Natural killer cell (primary cell): ENCODE measurements at regions not wholly inside any gene's neighbourhood (a gene's known extent, or its start where the extent isn't known, plus 50 kb on each side); places are given as distances from the start of the nearest gene placed in this dataset.

Experiments used
- ATAC-seq, 3 donors: fragments of 150-1000 bp in 2 of 3; fragments of 200-7000 bp in 1 of 3; cut with Tn5 transposase; 1 replicate in 1 of 3; 2 replicates in 2 of 3; pipeline ENCODE4 v1.10.0; 2021; ENCODE audit warnings: mild to moderate bottlenecking in 2 of 3, moderate library complexity in 2 of 3
- DNase-seq, 2 donors: peaks; one replicate each; pipeline versions ENCODE4 v3.0.0 to v3.0.0-alpha.2; 2013 to 2021; ENCODE audit warnings: mixed read lengths in 1 of 2
- H3K27ac ChIP-seq: one replicate; pipeline ENCODE4 v1.5.1; 2013; ENCODE audit warnings: mild to moderate bottlenecking, low read length
- H3K27me3 ChIP-seq: one replicate; pipeline ENCODE4 v1.6.1; 2013; ENCODE audit warnings: low read length; ENCODE audit not compliant: control insufficient read depth, insufficient read depth
- H3K36me3 ChIP-seq: one replicate; pipeline ENCODE4 v1.6.1; 2013; ENCODE audit warnings: low read length; ENCODE audit not compliant: control insufficient read depth, insufficient read depth
- H3K4me1 ChIP-seq: one replicate; pipeline ENCODE4 v1.6.1; 2013; ENCODE audit warnings: low read length; ENCODE audit not compliant: control insufficient read depth, insufficient read depth
- H3K4me3 ChIP-seq: one replicate; pipeline ENCODE4 v1.5.1; 2013; ENCODE audit warnings: low read length
- H3K9me3 ChIP-seq: one replicate; pipeline ENCODE4 v1.6.1; 2013; ENCODE audit warnings: low read length; ENCODE audit not compliant: control insufficient read depth, insufficient read depth
- H3K27ac Mint-ChIP-seq, 2 donors: one replicate each; pipeline ENCODE4 v1.8.0; 2022; ENCODE audit warnings: mild to moderate bottlenecking in 2 of 2, mixed read lengths in 2 of 2, moderate library complexity in 1 of 2
- H3K27me3 Mint-ChIP-seq, 2 donors: one replicate each; pipeline ENCODE4 v1.8.0; 2022; ENCODE audit warnings: low read depth in 2 of 2, mixed read lengths in 2 of 2
- H3K36me3 Mint-ChIP-seq: one replicate; pipeline ENCODE4 v1.8.0; 2022; ENCODE audit warnings: mixed read lengths
- H3K4me1 Mint-ChIP-seq, 2 donors: one replicate each; pipeline ENCODE4 v1.8.0; 2022; ENCODE audit warnings: mixed read lengths in 2 of 2
- H3K4me3 Mint-ChIP-seq: one replicate; pipeline ENCODE4 v1.8.0; 2022; ENCODE audit warnings: mild to moderate bottlenecking, moderate library complexity, mixed read lengths
- H3K9me3 Mint-ChIP-seq, 2 donors: one replicate each; pipeline ENCODE4 v1.8.0; 2022; ENCODE audit warnings: mixed read lengths in 2 of 2
- WGBS: methylation state at CpG from one replicate; pipeline ENCODE4 v1.1.7; 2013; ENCODE audit warnings: missing lambda C conversion rate; ENCODE audit not compliant: insufficient coverage; 5-methylcytosine and 5-hydroxymethylcytosine counted together
- intact Hi-C: fragments of 100-400 bp; cut with micrococcal nuclease; formaldehyde crosslinking; loops from one replicate; pipeline ENCODE4 v1.14.2; 2022
- TF ChIP-seq, protein P1 (sequence below): fragments of 200-600 bp; IDR thresholded peaks from one replicate; pipeline ENCODE4 v1.8.0; 2022; ENCODE audit warnings: antibody characterized with exemption

DNA sequence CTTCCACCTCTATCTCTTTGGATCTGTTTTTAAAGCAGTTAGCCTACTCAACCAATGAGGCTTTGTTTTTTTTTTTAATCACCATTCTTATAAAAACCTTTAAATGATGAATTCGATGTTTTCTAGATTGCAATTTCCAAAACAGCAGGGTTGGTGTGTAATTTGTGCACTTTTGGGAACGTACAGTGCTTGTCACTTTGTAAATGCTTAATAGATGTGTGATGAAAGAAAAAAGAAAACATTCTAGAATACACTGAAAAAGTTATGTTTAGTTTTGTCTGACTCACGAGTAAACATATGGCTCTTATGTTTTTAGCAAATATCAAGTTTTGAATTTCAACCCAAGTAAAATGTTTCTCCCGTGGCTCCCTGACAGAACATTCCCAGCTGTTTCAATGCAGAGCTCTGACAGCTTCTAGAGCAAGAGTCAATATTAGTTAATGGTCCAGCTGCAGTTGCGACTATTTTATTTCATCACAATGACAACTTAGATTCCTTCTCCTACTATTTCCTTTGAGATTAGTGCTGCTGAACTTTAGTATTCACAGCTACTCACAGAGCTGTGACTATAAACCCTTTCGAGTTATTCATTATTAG lies 362.5 kb upstream of the ADAMTS5 start:
- ATAC-seq (no peak), DNase-seq (no peak)
- Mint-ChIP-seq H3K27ac (no peak overlapping the region), H3K4me3 (no peak overlapping the region), H3K27me3 (no peaks in the 10 kb centered on the region), H3K9me3 (peaks cover 11% of the 10 kb centered on the region in 2 donors), H3K4me1 (no peaks in the 10 kb centered on the region), H3K36me3 (peaks cover 5% of the 10 kb centered on the region)
- Histone ChIP-seq H3K27ac (no peak overlapping the region), H3K4me1 (no peaks in the 10 kb centered on the region), H3K9me3 (no peaks in the 10 kb centered on the region), H3K4me3 (no peak overlapping the region), H3K27me3 (no peaks in the 10 kb centered on the region), H3K36me3 (no peaks in the 10 kb centered on the region)
- intact Hi-C loops = no loop called here
- TF ChIP-seq, protein P1, sequence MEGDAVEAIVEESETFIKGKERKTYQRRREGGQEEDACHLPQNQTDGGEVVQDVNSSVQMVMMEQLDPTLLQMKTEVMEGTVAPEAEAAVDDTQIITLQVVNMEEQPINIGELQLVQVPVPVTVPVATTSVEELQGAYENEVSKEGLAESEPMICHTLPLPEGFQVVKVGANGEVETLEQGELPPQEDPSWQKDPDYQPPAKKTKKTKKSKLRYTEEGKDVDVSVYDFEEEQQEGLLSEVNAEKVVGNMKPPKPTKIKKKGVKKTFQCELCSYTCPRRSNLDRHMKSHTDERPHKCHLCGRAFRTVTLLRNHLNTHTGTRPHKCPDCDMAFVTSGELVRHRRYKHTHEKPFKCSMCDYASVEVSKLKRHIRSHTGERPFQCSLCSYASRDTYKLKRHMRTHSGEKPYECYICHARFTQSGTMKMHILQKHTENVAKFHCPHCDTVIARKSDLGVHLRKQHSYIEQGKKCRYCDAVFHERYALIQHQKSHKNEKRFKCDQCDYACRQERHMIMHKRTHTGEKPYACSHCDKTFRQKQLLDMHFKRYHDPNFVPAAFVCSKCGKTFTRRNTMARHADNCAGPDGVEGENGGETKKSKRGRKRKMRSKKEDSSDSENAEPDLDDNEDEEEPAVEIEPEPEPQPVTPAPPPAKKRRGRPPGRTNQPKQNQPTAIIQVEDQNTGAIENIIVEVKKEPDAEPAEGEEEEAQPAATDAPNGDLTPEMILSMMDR = no peak
- WGBS = 68% methylated on average over 6 of the region's 6 CpGs

DNA sequence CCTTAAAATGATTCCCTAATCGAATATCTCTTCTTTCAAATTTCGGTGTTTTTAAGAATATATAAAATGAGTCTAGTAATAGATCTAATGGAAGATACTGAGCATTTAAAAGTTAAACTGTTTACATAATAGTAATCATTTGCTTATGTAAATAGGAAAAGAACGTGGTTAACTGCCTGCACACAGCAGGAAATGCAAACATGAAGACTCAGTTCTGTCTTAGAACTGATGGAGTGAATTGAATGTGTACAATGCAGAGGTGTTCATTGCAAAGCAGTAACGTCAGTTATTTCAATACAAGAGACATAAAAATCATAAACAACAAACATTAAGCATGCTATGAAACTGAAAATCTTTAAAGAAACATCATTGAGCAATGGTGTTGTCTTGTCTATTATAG lies 359.4 kb upstream of the ADAMTS5 start:
- TF ChIP-seq, protein P1 = no peak
- H3K9me3 Mint-ChIP-seq = peaks cover 4 to 6% of the 10 kb centered on the region in 2 donors
- Histone ChIP-seq H3K36me3 (no peaks in the 10 kb centered on the region), H3K27me3 (no peaks in the 10 kb centered on the region), H3K9me3 (no peaks in the 10 kb centered on the region), H3K4me3 (no peak overlapping the region), H3K27ac (no peak overlapping the region), H3K4me1 (no peaks in the 10 kb centered on the region)
- WGBS = 20% methylated on average over 1 of the region's 4 CpGs
- intact Hi-C loops = no loop called here
- no peak overlapping the region for H3K4me3 Mint-ChIP-seq
- H3K27ac Mint-ChIP-seq = no peak overlapping the region
- H3K27me3 Mint-ChIP-seq = no peaks in the 10 kb centered on the region
- no peaks in the 10 kb centered on the region for H3K4me1 Mint-ChIP-seq
- no peak for DNase-seq
- no peak for ATAC-seq
- H3K36me3 Mint-ChIP-seq = no peaks in the 10 kb centered on the region

DNA sequence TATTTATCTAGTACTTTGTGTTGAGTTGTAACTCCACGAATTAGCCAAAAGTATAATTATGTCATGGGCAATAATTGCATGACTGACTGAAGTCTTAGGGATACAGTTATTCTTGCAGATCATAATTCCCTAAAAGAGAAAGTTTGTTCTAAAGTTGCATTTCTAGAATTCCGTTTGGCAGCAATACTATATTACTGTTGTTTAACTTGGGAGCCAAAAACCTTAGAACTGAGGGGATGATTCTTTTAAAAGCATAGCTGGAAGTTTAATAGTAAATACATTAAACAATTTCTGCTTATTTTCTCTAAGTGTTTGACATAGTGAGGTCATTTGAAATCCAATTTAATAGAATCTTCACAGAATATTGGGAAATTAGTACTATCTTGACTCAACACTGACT lies 356.4 kb upstream of the ADAMTS5 start:
- no peak overlapping the region for H3K27ac Mint-ChIP-seq
- intact Hi-C loops = no loop called here

More for the DNA sequence above, 356.4 kb upstream of the ADAMTS5 start:
- DNase-seq = no peak
- TF ChIP-seq, protein P1 = no peak
- Mint-ChIP-seq H3K4me3 (no peak overlapping the region), H3K27me3 (no peaks in the 10 kb centered on the region), H3K4me1 (no peaks in the 10 kb centered on the region), H3K9me3 (peaks cover 5 to 7% of the 10 kb centered on the region in 2 donors), H3K36me3 (no peaks in the 10 kb centered on the region)
- Histone ChIP-seq H3K36me3 (no peaks in the 10 kb centered on the region), H3K4me3 (no peak overlapping the region), H3K9me3 (no peaks in the 10 kb centered on the region), H3K27me3 (no peaks in the 10 kb centered on the region), H3K4me1 (no peaks in the 10 kb centered on the region), H3K27ac (no peak overlapping the region)
- 69% methylated on average over 2 of the region's 2 CpGs for WGBS
- no peak for ATAC-seq
